PC-3 (cell line): ENCODE measurements at regions not wholly inside any gene's neighbourhood (a gene's known extent, or its start where the extent isn't known, plus 50 kb on each side); places are given as distances from the start of the nearest gene placed in this dataset.

Experiments used
- CTCF ChIP-seq: fragments of 300-600 bp; sonication (generic); conservative IDR thresholded peaks from 2 replicates; pipeline ENCODE4 v1.5.1; 2017; ENCODE audit warnings: antibody characterized with exemption, low read depth, mild to moderate bottlenecking, low read length
- EZH2 ChIP-seq: fragments of 300-600 bp; sonication (generic); IDR thresholded peaks from one replicate; pipeline ENCODE4 v1.6.1; 2017; ENCODE audit warnings: antibody characterized with exemption, mild to moderate bottlenecking, low read length; ENCODE audit not compliant: unreplicated experiment
- EZH2phosphoT487 ChIP-seq: fragments of 300-600 bp; sonication (generic); IDR thresholded peaks from 2 replicates; pipeline ENCODE4 v1.6.1; 2018; ENCODE audit warnings: mild to moderate bottlenecking, antibody characterized with exemption, low read length, borderline replicate concordance

GRCh38 chr2:138255670-138256069, 245.9 kb upstream of the SPOPL start:
- TF ChIP-seq CTCF (no peak), EZH2phosphoT487 (no peak), EZH2 (no peak)
